ENCODE measurements at regions not wholly inside any gene's neighbourhood (a gene's known extent, or its start where the extent isn't known, plus 50 kb on each side); places are given as distances from the start of the nearest gene placed in this dataset.

DNA sequence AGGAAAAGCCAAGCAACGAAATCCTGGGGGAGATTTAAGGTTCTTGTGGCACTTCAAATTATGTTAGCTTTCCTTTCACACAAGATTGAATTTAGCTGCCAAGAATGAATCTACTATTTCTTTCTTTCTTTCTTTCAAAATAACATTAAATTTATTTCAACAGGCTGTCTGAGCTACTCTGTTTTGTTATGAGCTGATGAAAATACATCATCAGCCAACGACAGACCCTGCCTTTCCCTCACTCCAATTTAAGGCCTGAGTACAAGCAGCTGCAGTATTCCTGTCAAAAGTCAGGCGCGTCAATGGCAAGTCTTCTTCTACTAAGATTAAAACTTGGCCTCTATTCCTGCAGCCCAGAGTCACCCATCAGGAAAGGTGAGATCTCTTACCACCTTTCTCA is 347.7 kb upstream of the FLRT2 start:
- TF ChIP-seq, protein P1, sequence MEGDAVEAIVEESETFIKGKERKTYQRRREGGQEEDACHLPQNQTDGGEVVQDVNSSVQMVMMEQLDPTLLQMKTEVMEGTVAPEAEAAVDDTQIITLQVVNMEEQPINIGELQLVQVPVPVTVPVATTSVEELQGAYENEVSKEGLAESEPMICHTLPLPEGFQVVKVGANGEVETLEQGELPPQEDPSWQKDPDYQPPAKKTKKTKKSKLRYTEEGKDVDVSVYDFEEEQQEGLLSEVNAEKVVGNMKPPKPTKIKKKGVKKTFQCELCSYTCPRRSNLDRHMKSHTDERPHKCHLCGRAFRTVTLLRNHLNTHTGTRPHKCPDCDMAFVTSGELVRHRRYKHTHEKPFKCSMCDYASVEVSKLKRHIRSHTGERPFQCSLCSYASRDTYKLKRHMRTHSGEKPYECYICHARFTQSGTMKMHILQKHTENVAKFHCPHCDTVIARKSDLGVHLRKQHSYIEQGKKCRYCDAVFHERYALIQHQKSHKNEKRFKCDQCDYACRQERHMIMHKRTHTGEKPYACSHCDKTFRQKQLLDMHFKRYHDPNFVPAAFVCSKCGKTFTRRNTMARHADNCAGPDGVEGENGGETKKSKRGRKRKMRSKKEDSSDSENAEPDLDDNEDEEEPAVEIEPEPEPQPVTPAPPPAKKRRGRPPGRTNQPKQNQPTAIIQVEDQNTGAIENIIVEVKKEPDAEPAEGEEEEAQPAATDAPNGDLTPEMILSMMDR (conservative IDR thresholded peaks at IDR 0.05 in 1 of 2, IDR thresholded peaks at IDR 0.05 in 1 of 2; ENCODE audit: extremely low read depth in 1 of 2, insufficient read depth in 1 of 2, low read depth in 1 of 2, low read length in 2 of 2), result no peak
- TF ChIP-seq EZH2 (IDR thresholded peaks at IDR 0.05; ENCODE audit: borderline replicate concordance, low read length), result no peak

Data from mammary epithelial cell (primary cell).